H1 (cell line): ENCODE measurements at regions not wholly inside any gene's neighbourhood (a gene's known extent, or its start where the extent isn't known, plus 50 kb on each side); places are given as distances from the start of the nearest gene placed in this dataset.

ENCODE experiments used
- BCL11A ChIP-seq, 2 experiments: IDR thresholded peaks; one replicate each; pipeline ENCODE4 v1.6.1; 2011; ENCODE audit warnings: low read depth in 2 of 2, low read length in 2 of 2, mild to moderate bottlenecking in 2 of 2
- CBX5 ChIP-seq: fragments of 300-800, 300-1000 bp; sonication (generic); IDR thresholded peaks from 2 replicates; pipeline ENCODE4 v1.7.1; 2016; ENCODE audit warnings: antibody characterized with exemption, low read length, low read depth
- CHD1 ChIP-seq: IDR thresholded peaks from 2 replicates; pipeline ENCODE4 v1.6.1; 2012; ENCODE audit warnings: low read depth, low read length, improper control_type of control experiment
- CTCF ChIP-seq, 3 experiments: IDR thresholded peaks; 1 replicate in 2 of 3; 2 replicates in 1 of 3; pipeline versions ENCODE4 v1.5.1 to v1.6.1; 2011; ENCODE audit warnings: low read length in 3 of 3, mild to moderate bottlenecking in 3 of 3, inconsistent platforms in 2 of 3, low read depth in 1 of 3, moderate library complexity in 1 of 3; ENCODE audit not compliant: insufficient read depth in 1 of 3; ENCODE audit errors: control extremely low read depth in 1 of 3
- EZH2 ChIP-seq: fragments of 200-600 bp; sonication (generic); IDR thresholded peaks from 2 replicates; pipeline ENCODE4 v1.7.1; 2012; ENCODE audit warnings: low read depth, mild to moderate bottlenecking, moderate library complexity, low read length, inconsistent platforms; ENCODE audit not compliant: severe bottlenecking
- GABPA ChIP-seq: IDR thresholded peaks from 2 replicates; pipeline ENCODE4 v1.6.1; 2011; ENCODE audit warnings: mild to moderate bottlenecking, low read length, moderate library complexity, borderline replicate concordance; ENCODE audit not compliant: insufficient read depth
- HDAC6 ChIP-seq: IDR thresholded peaks from one replicate; pipeline ENCODE4 v1.7.1; 2012; ENCODE audit warnings: low read depth, mild to moderate bottlenecking, inconsistent platforms, low read length, moderate library complexity
- KDM5A ChIP-seq: fragments of 200-600 bp; IDR thresholded peaks from 2 replicates; pipeline ENCODE4 v1.7.1; 2012; ENCODE audit warnings: mild to moderate bottlenecking, low read length, inconsistent platforms, mixed read lengths
- RAD21 ChIP-seq, 2 experiments: IDR thresholded peaks in 1 of 2; conservative IDR thresholded peaks in 1 of 2; 2 replicates each; pipeline ENCODE4 v1.6.1; 2011; ENCODE audit warnings: low read depth in 2 of 2, low read length in 2 of 2, improper control_type of control experiment in 1 of 2, inconsistent platforms in 1 of 2, mild to moderate bottlenecking in 1 of 2, moderate library complexity in 1 of 2

GRCh38 chr9:109950710-109951443 lies 170.9 kb downstream of the PALM2AKAP2 start:
- TF ChIP-seq EZH2 (no peak), RAD21 (IDR thresholded peaks at IDR 0.05 in 1 of 2, conservative IDR thresholded peaks at IDR 0.05 in 1 of 2; ENCODE audit: low read depth in 2 of 2, low read length in 2 of 2) (no peak), CBX5 (no peak), BCL11A (IDR thresholded peaks at IDR 0.05; ENCODE audit: low read depth in 2 of 2, low read length in 2 of 2) (no peak), CTCF (IDR thresholded peaks at IDR 0.05; ENCODE audit: control extremely low read depth in 1 of 3, insufficient read depth in 1 of 3, low read depth in 1 of 3, low read length in 3 of 3) (no peak), CHD1 (no peak), HDAC6 (no peak), GABPA (no peak), KDM5A (no peak)
